H1 (cell line): ENCODE measurements at regions not wholly inside any gene's neighbourhood (a gene's known extent, or its start where the extent isn't known, plus 50 kb on each side); places are given as distances from the start of the nearest gene placed in this dataset.

ENCODE experiments used
- CTCF ChIA-PET: fragments of 300-600 bp; sonication (Branson Sonifier 250); formaldehyde crosslinking; loops from one replicate; lab custom pipeline; 2021; ENCODE audit not compliant: partially characterized antibody; lab: Charles Lee
- POLR2A ChIA-PET: fragments of 300-600 bp; sonication (Branson Sonifier 250); formaldehyde crosslinking; loops from one replicate; lab custom pipeline; 2021; ENCODE audit warnings: inconsistent platforms; ENCODE audit not compliant: partially characterized antibody; lab: Charles Lee
- DNase-seq, 2 experiments: peaks; one replicate each; pipeline versions ENCODE4 v3.0.0 to v3.0.0-alpha.2; 2010 to 2022; ENCODE audit warnings: low spot score in 2 of 2, low read depth in 1 of 2, mixed read lengths in 1 of 2
- FAIRE-seq: peaks from 2 replicates; lab custom pipeline; 2011; peaks lifted over from hg19 to GRCh38; lab: Jason Lieb, UNC
- H2AFZ ChIP-seq: 2 replicates; pipeline ENCODE4 v1.8.1; 2012; ENCODE audit warnings: low read length, inconsistent platforms
- H2AK5ac ChIP-seq: 2 replicates; pipeline ENCODE4 v1.6.1; 2013; ENCODE audit warnings: low read depth, low read length
- H2BK120ac ChIP-seq: replicated peaks from 2 replicates; pipeline ENCODE3; 2013; ENCODE audit warnings: low read depth, low read length, inconsistent platforms
- H2BK12ac ChIP-seq: 2 replicates; pipeline ENCODE4 v1.6.1; 2013; ENCODE audit warnings: low read depth, low read length
- H2BK15ac ChIP-seq: 2 replicates; pipeline ENCODE4 v1.6.1; 2013; ENCODE audit warnings: low read length
- H2BK20ac ChIP-seq: 2 replicates; pipeline ENCODE4 v1.6.1; 2013; ENCODE audit warnings: low read length
- H2BK5ac ChIP-seq: 2 replicates; pipeline ENCODE4 v1.6.1; 2013; ENCODE audit warnings: low read depth, low read length
- H3K14ac ChIP-seq: 2 replicates; pipeline ENCODE4 v1.6.1; 2013; ENCODE audit warnings: inconsistent platforms; ENCODE audit not compliant: insufficient read length
- H3K18ac ChIP-seq: 2 replicates; pipeline ENCODE4 v1.6.1; 2013; ENCODE audit warnings: low read length; ENCODE audit errors: extremely low read depth
- H3K23ac ChIP-seq: 2 replicates; pipeline ENCODE4 v1.6.1; 2013; ENCODE audit warnings: inconsistent platforms; ENCODE audit not compliant: insufficient read length
- H3K23me2 ChIP-seq: 2 replicates; pipeline ENCODE4 v1.6.1; 2013; ENCODE audit warnings: low read depth, low read length
- H3K27ac ChIP-seq: 2 replicates; pipeline ENCODE4 v1.6.1; 2011; ENCODE audit warnings: low read depth, low read length, inconsistent platforms
- H3K27me3 ChIP-seq, 4 experiments: replicated peaks in 1 of 4; 1 replicate in 1 of 4; 2 replicates in 3 of 4; pipeline versions ENCODE4 v1.6.1 to v1.8.1; 2011 to 2013; ENCODE audit warnings: low read length in 3 of 4, mild to moderate bottlenecking in 3 of 4, inconsistent platforms in 2 of 4, mixed read lengths in 2 of 4, moderate library complexity in 1 of 4; ENCODE audit not compliant: control insufficient read depth in 3 of 4, insufficient read depth in 3 of 4; ENCODE audit errors: extremely low read depth in 1 of 4
- H3K36me3 ChIP-seq, 4 experiments: 2 replicates each; pipeline versions ENCODE4 v1.6.1 to v1.8.1; 2011 to 2013; ENCODE audit warnings: mild to moderate bottlenecking in 4 of 4, low read length in 3 of 4, moderate library complexity in 2 of 4, control low read depth in 1 of 4, inconsistent platforms in 1 of 4; ENCODE audit not compliant: insufficient read depth in 4 of 4, control insufficient read depth in 2 of 4
- H3K4ac ChIP-seq: replicated peaks from 2 replicates; pipeline ENCODE3; 2013; ENCODE audit warnings: low read length, low read depth, mixed read lengths, inconsistent platforms; ENCODE audit not compliant: insufficient read length
- H3K4me1 ChIP-seq, 4 experiments: replicated peaks in 1 of 4; 1 replicate in 1 of 4; 2 replicates in 3 of 4; pipeline versions ENCODE4 v1.6.1 to v1.8.1; 2011 to 2013; ENCODE audit warnings: low read length in 3 of 4, inconsistent platforms in 2 of 4, mixed read lengths in 1 of 4; ENCODE audit not compliant: insufficient read depth in 4 of 4, control insufficient read depth in 3 of 4
- H3K4me2 ChIP-seq, 2 experiments: 2 replicates each; pipeline versions ENCODE4 v1.6.1 to v1.8.1; 2011 to 2013; ENCODE audit warnings: low read depth in 2 of 2, low read length in 2 of 2, control low read depth in 1 of 2, inconsistent platforms in 1 of 2, mild to moderate bottlenecking in 1 of 2; ENCODE audit not compliant: insufficient read depth in 1 of 2
- H3K4me3 ChIP-seq, 4 experiments: fragments of 200-600, 300-600 bp in 1 of 4; sonication (generic), shearing (Covaris generic), sonication (Bioruptor Twin) in 1 of 4; 2 replicates each; pipeline versions ENCODE4 v1.5.1 to v1.8.1; 2011 to 2016; ENCODE audit warnings: low read length in 4 of 4, low read depth in 3 of 4, control low read depth in 2 of 4, inconsistent platforms in 2 of 4, mild to moderate bottlenecking in 2 of 4, mixed read lengths in 1 of 4, moderate library complexity in 1 of 4; ENCODE audit not compliant: insufficient read depth in 2 of 4; ENCODE audit errors: extremely low read depth in 1 of 4
- H3K56ac ChIP-seq: replicated peaks from 2 replicates; pipeline ENCODE3; 2013; ENCODE audit warnings: low read depth, mild to moderate bottlenecking, mixed read lengths, low read length, inconsistent platforms; ENCODE audit not compliant: insufficient read length
- H3K79me1 ChIP-seq: 2 replicates; pipeline ENCODE4 v1.6.1; 2013; ENCODE audit warnings: low read depth, low read length, control low read depth
- H3K79me2 ChIP-seq, 2 experiments: 2 replicates each; pipeline versions ENCODE4 v1.6.1 to v1.8.1; 2012 to 2013; ENCODE audit warnings: low read length in 2 of 2, mild to moderate bottlenecking in 2 of 2, inconsistent platforms in 1 of 2; ENCODE audit not compliant: insufficient read depth in 2 of 2, control insufficient read depth in 1 of 2
- H3K9ac ChIP-seq, 4 experiments: replicated peaks in 1 of 4; 1 replicate in 1 of 4; 2 replicates in 3 of 4; pipeline versions ENCODE4 v1.6.1 to v1.8.1; 2011 to 2013; ENCODE audit warnings: low read depth in 3 of 4, low read length in 3 of 4, control low read depth in 2 of 4, mild to moderate bottlenecking in 2 of 4, moderate library complexity in 2 of 4, inconsistent platforms in 1 of 4; ENCODE audit errors: extremely low read depth in 1 of 4
- H3K9me3 ChIP-seq, 2 experiments: 2 replicates each; pipeline versions ENCODE4 v1.6.1 to v1.8.1; 2012 to 2013; ENCODE audit warnings: mild to moderate bottlenecking in 2 of 2, moderate library complexity in 2 of 2, control low read depth in 1 of 2, inconsistent platforms in 1 of 2, low read depth in 1 of 2, low read length in 1 of 2, mixed read lengths in 1 of 2; ENCODE audit not compliant: insufficient read depth in 2 of 2
- H4K20me1 ChIP-seq, 2 experiments: replicated peaks in 1 of 2; 2 replicates each; pipeline versions ENCODE3 to v1.8.1; 2011 to 2013; ENCODE audit warnings: inconsistent platforms in 2 of 2, low read length in 2 of 2, mild to moderate bottlenecking in 1 of 2; ENCODE audit not compliant: insufficient read depth in 2 of 2, control insufficient read depth in 1 of 2
- H4K5ac ChIP-seq: 2 replicates; pipeline ENCODE4 v1.6.1; 2013; ENCODE audit warnings: low read length, low read depth, mixed read lengths, inconsistent platforms; ENCODE audit not compliant: insufficient read length
- H4K8ac ChIP-seq: 2 replicates; pipeline ENCODE4 v1.8.0; 2013; ENCODE audit warnings: mild to moderate bottlenecking, moderate library complexity, low read length, inconsistent platforms; ENCODE audit not compliant: insufficient read depth; ENCODE audit errors: extremely low read depth
- H4K91ac ChIP-seq: replicated peaks from 2 replicates; pipeline ENCODE3; 2013; ENCODE audit warnings: low read length, mixed read lengths, inconsistent platforms; ENCODE audit not compliant: insufficient read length
- EGR1 ChIP-seq: IDR thresholded peaks from 2 replicates; pipeline ENCODE4 v1.6.1; 2011; ENCODE audit warnings: low read depth, low read length, borderline replicate concordance
- RAD21 ChIP-seq, 2 experiments: IDR thresholded peaks in 1 of 2; conservative IDR thresholded peaks in 1 of 2; 2 replicates each; pipeline ENCODE4 v1.6.1; 2011; ENCODE audit warnings: low read depth in 2 of 2, low read length in 2 of 2, improper control_type of control experiment in 1 of 2, inconsistent platforms in 1 of 2, mild to moderate bottlenecking in 1 of 2, moderate library complexity in 1 of 2
- TF ChIP-seq, protein P1 (sequence below), 3 experiments: IDR thresholded peaks; 1 replicate in 2 of 3; 2 replicates in 1 of 3; pipeline versions ENCODE4 v1.5.1 to v1.6.1; 2011; ENCODE audit warnings: low read length in 3 of 3, mild to moderate bottlenecking in 3 of 3, inconsistent platforms in 2 of 3, low read depth in 1 of 3, moderate library complexity in 1 of 3; ENCODE audit not compliant: insufficient read depth in 1 of 3; ENCODE audit errors: control extremely low read depth in 1 of 3

DNA sequence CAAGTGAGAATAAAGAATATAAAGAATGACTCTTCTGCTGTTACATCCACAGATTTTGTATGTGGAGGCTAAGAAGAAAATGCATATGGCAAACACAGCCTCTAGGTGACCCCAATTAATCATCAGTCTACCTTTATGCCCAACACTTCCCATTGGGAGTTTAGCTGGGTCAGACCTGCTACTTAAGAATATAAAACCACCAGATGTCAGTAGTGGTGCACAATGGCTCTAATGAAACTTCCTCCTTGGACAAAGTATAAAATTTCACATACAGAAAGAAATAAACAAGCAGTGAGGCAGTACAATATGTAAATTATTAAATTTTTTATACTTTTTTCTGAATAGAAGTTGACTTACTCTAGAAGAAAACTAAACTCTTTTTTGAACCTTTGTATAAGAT is 539.9 kb downstream of the BRINP1 start:
- H3K4me2 ChIP-seq: no peak overlapping the region
- no peak for FAIRE-seq
- no peaks in the 10 kb centered on the region for H4K20me1 ChIP-seq
- H3K14ac ChIP-seq: no peak overlapping the region
- no peak overlapping the region for H2BK20ac ChIP-seq
- no peak overlapping the region for H3K9ac ChIP-seq
- H3K56ac ChIP-seq: no peak overlapping the region
- no peak overlapping the region for H2AFZ ChIP-seq
- no peak overlapping the region for H2AK5ac ChIP-seq
- H4K8ac ChIP-seq: no peak overlapping the region
- no peak overlapping the region for H3K27ac ChIP-seq
- no peak overlapping the region for H3K4me3 ChIP-seq
- ChIA-PET CTCF (interaction anchor here (0.7 to 3.6 kb wide), 7 partner anchors 15 to 535 kb away, joined by 3 to 18 read pairs (median 4); no protein-coding TSS in a partner anchor), POLR2A (no interaction called here)
- H3K79me2 ChIP-seq: no peaks in the 10 kb centered on the region
- no peaks in the 10 kb centered on the region for H3K9me3 ChIP-seq
- no peaks in the 10 kb centered on the region for H3K27me3 ChIP-seq
- H2BK5ac ChIP-seq: no peak overlapping the region
- H4K91ac ChIP-seq: no peak overlapping the region
- H3K23me2 ChIP-seq: no peaks in the 10 kb centered on the region
- no peak overlapping the region for H3K23ac ChIP-seq
- H3K4me1 ChIP-seq: no peaks in the 10 kb centered on the region
- H2BK15ac ChIP-seq: no peak overlapping the region
- no peak overlapping the region for H3K18ac ChIP-seq
- no peaks in the 10 kb centered on the region for H3K36me3 ChIP-seq
- no peak for DNase-seq
- H3K79me1 ChIP-seq: no peaks in the 10 kb centered on the region
- no peak overlapping the region for H2BK120ac ChIP-seq
- H3K4ac ChIP-seq: no peak overlapping the region
- H4K5ac ChIP-seq: no peak overlapping the region
- TF ChIP-seq EGR1 (no peak), RAD21 (IDR thresholded peaks at IDR 0.05 in 1 of 2, conservative IDR thresholded peaks at IDR 0.05 in 1 of 2; ENCODE audit: low read depth in 2 of 2, low read length in 2 of 2) (peak; percentile 81 to 82)
- TF ChIP-seq, protein P1, sequence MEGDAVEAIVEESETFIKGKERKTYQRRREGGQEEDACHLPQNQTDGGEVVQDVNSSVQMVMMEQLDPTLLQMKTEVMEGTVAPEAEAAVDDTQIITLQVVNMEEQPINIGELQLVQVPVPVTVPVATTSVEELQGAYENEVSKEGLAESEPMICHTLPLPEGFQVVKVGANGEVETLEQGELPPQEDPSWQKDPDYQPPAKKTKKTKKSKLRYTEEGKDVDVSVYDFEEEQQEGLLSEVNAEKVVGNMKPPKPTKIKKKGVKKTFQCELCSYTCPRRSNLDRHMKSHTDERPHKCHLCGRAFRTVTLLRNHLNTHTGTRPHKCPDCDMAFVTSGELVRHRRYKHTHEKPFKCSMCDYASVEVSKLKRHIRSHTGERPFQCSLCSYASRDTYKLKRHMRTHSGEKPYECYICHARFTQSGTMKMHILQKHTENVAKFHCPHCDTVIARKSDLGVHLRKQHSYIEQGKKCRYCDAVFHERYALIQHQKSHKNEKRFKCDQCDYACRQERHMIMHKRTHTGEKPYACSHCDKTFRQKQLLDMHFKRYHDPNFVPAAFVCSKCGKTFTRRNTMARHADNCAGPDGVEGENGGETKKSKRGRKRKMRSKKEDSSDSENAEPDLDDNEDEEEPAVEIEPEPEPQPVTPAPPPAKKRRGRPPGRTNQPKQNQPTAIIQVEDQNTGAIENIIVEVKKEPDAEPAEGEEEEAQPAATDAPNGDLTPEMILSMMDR (IDR thresholded peaks at IDR 0.05; ENCODE audit: control extremely low read depth in 1 of 3, insufficient read depth in 1 of 3, low read depth in 1 of 3, low read length in 3 of 3): peak in 2 of 3 experiments; percentile 37 to 48; a peak in 3 of 4 replicates
- H2BK12ac ChIP-seq: no peak overlapping the region
